Stimulated activated memory B cell treated with anti-CD40 and anti-IgM and Interleukin-4, amounts not matched to agents 10 μg/mL and 1 μg/mL and 100 μg/mL, for 72 hours (primary cell): ENCODE measurements at regions not wholly inside any gene's neighbourhood (a gene's known extent, or its start where the extent isn't known, plus 50 kb on each side); places are given as distances from the start of the nearest gene placed in this dataset.

Experiments
- ATAC-seq: fragments of 150-1000 bp; cut with Tn5 transposase; 2 replicates; pipeline ENCODE4 v1.10.0; 2021
- H3K27ac Mint-ChIP-seq: one replicate; pipeline ENCODE4 v1.8.0; 2022; ENCODE audit warnings: mild to moderate bottlenecking, mixed read lengths
- H3K27me3 Mint-ChIP-seq: one replicate; pipeline ENCODE4 v1.8.0; 2022; ENCODE audit warnings: mixed read lengths
- H3K36me3 Mint-ChIP-seq: one replicate; pipeline ENCODE4 v1.8.0; 2022; ENCODE audit warnings: mixed read lengths
- H3K4me1 Mint-ChIP-seq: one replicate; pipeline ENCODE4 v1.8.0; 2022; ENCODE audit warnings: mixed read lengths
- H3K4me3 Mint-ChIP-seq: one replicate; pipeline ENCODE4 v1.8.0; 2022; ENCODE audit warnings: mild to moderate bottlenecking, moderate library complexity, mixed read lengths
- H3K9me3 Mint-ChIP-seq: one replicate; pipeline ENCODE4 v1.8.0; 2022; ENCODE audit warnings: mixed read lengths

- no peaks in the 10 kb centered on the region for H3K27me3 Mint-ChIP-seq
- no peaks in the 10 kb centered on the region for H3K4me1 Mint-ChIP-seq
- no peaks in the 10 kb centered on the region for H3K9me3 Mint-ChIP-seq
- no peaks in the 10 kb centered on the region for H3K36me3 Mint-ChIP-seq
- H3K4me3 Mint-ChIP-seq: no peak overlapping the region
- no peak for ATAC-seq
- H3K27ac Mint-ChIP-seq: no peak overlapping the region
These were observed 198.2 kb upstream of the PCSK5 start for GRCh38 chr9:75692309-75692708.

GRCh38 chr9:75695921-75696320 lies 194.6 kb upstream of the PCSK5 start:
- no peaks in the 10 kb centered on the region for H3K36me3 Mint-ChIP-seq
- no peak overlapping the region for H3K4me3 Mint-ChIP-seq
- no peaks in the 10 kb centered on the region for H3K4me1 Mint-ChIP-seq
- H3K9me3 Mint-ChIP-seq: no peaks in the 10 kb centered on the region
- no peak overlapping the region for H3K27ac Mint-ChIP-seq
- no peak for ATAC-seq
- no peaks in the 10 kb centered on the region for H3K27me3 Mint-ChIP-seq

- no peaks in the 10 kb centered on the region for H3K4me1 Mint-ChIP-seq
- H3K36me3 Mint-ChIP-seq: no peaks in the 10 kb centered on the region
- H3K9me3 Mint-ChIP-seq: peaks cover 2% of the 10 kb centered on the region
- H3K4me3 Mint-ChIP-seq: no peak overlapping the region
- no peak for ATAC-seq
- H3K27ac Mint-ChIP-seq: no peak overlapping the region
- H3K27me3 Mint-ChIP-seq: no peaks in the 10 kb centered on the region
These were observed 191.5 kb upstream of the PCSK5 start for GRCh38 chr9:75699017-75699416.

- Mint-ChIP-seq H3K4me1 (no peaks in the 10 kb centered on the region), H3K36me3 (no peaks in the 10 kb centered on the region), H3K27ac (no peak overlapping the region), H3K4me3 (no peak overlapping the region), H3K9me3 (peaks cover 2% of the 10 kb centered on the region), H3K27me3 (no peaks in the 10 kb centered on the region)
- ATAC-seq: no peak
These were observed 190.7 kb upstream of the PCSK5 start for GRCh38 chr9:75699625-75700251.

GRCh38 chr9:75700252-75700640 lies 190.2 kb upstream of the PCSK5 start:
- no peak for ATAC-seq
- H3K27me3 Mint-ChIP-seq: no peaks in the 10 kb centered on the region
- no peaks in the 10 kb centered on the region for H3K4me1 Mint-ChIP-seq
- H3K36me3 Mint-ChIP-seq: no peaks in the 10 kb centered on the region
- H3K9me3 Mint-ChIP-seq: peaks cover 2% of the 10 kb centered on the region
- H3K27ac Mint-ChIP-seq: no peak overlapping the region
- H3K4me3 Mint-ChIP-seq: no peak overlapping the region

GRCh38 chr9:75707191-75707590 lies 183.3 kb upstream of the PCSK5 start:
- H3K4me3 Mint-ChIP-seq: no peak overlapping the region
- H3K27ac Mint-ChIP-seq: no peak overlapping the region
- no peak for ATAC-seq

GRCh38 chr9:75709698-75710097 lies 180.8 kb upstream of the PCSK5 start:
- no peak for ATAC-seq
- no peaks in the 10 kb centered on the region for H3K27me3 Mint-ChIP-seq
- H3K9me3 Mint-ChIP-seq: no peaks in the 10 kb centered on the region
- H3K27ac Mint-ChIP-seq: no peak overlapping the region
- no peaks in the 10 kb centered on the region for H3K36me3 Mint-ChIP-seq
- H3K4me1 Mint-ChIP-seq: no peaks in the 10 kb centered on the region
- H3K4me3 Mint-ChIP-seq: no peak overlapping the region

More at GRCh38 chr9:75707191-75707590, 183.3 kb upstream of the PCSK5 start:
- Mint-ChIP-seq H3K27me3 (no peaks in the 10 kb centered on the region), H3K36me3 (no peaks in the 10 kb centered on the region), H3K4me1 (no peaks in the 10 kb centered on the region), H3K9me3 (peaks cover 2% of the 10 kb centered on the region)

- no peaks in the 10 kb centered on the region for H3K27me3 Mint-ChIP-seq
- H3K36me3 Mint-ChIP-seq: no peaks in the 10 kb centered on the region
- H3K9me3 Mint-ChIP-seq: peaks cover 2% of the 10 kb centered on the region
- no peaks in the 10 kb centered on the region for H3K4me1 Mint-ChIP-seq
- H3K4me3 Mint-ChIP-seq: no peak overlapping the region
- H3K27ac Mint-ChIP-seq: no peak overlapping the region
- ATAC-seq: no peak
These were observed 177.8 kb upstream of the PCSK5 start for GRCh38 chr9:75712700-75713099.

- Mint-ChIP-seq H3K27me3 (no peaks in the 10 kb centered on the region), H3K4me1 (no peaks in the 10 kb centered on the region), H3K36me3 (no peaks in the 10 kb centered on the region), H3K27ac (no peak overlapping the region), H3K9me3 (peaks cover 2% of the 10 kb centered on the region), H3K4me3 (no peak overlapping the region)
- no peak for ATAC-seq
These were observed 177.1 kb upstream of the PCSK5 start for GRCh38 chr9:75713335-75713734.

GRCh38 chr9:75715360-75715759 lies 175.1 kb upstream of the PCSK5 start:
- Mint-ChIP-seq H3K36me3 (no peaks in the 10 kb centered on the region), H3K4me1 (no peaks in the 10 kb centered on the region), H3K9me3 (peaks cover 2% of the 10 kb centered on the region), H3K27me3 (no peaks in the 10 kb centered on the region), H3K27ac (no peak overlapping the region), H3K4me3 (no peak overlapping the region)
- no peak for ATAC-seq

GRCh38 chr9:75718677-75719076 lies 171.8 kb upstream of the PCSK5 start:
- Mint-ChIP-seq H3K9me3 (peaks cover 5% of the 10 kb centered on the region), H3K27ac (no peak overlapping the region), H3K27me3 (no peaks in the 10 kb centered on the region), H3K4me3 (no peak overlapping the region), H3K36me3 (no peaks in the 10 kb centered on the region), H3K4me1 (no peaks in the 10 kb centered on the region)
- no peak for ATAC-seq

- H3K36me3 Mint-ChIP-seq: no peaks in the 10 kb centered on the region
- H3K9me3 Mint-ChIP-seq: peaks cover 7% of the 10 kb centered on the region
- no peak for ATAC-seq
- no peak overlapping the region for H3K4me3 Mint-ChIP-seq
- no peaks in the 10 kb centered on the region for H3K27me3 Mint-ChIP-seq
- no peaks in the 10 kb centered on the region for H3K4me1 Mint-ChIP-seq
- no peak overlapping the region for H3K27ac Mint-ChIP-seq
These were observed 162.1 kb upstream of the PCSK5 start for GRCh38 chr9:75728391-75728790.

- Mint-ChIP-seq H3K27me3 (no peaks in the 10 kb centered on the region), H3K4me3 (no peak overlapping the region), H3K4me1 (no peaks in the 10 kb centered on the region), H3K9me3 (peaks cover 7% of the 10 kb centered on the region), H3K36me3 (no peaks in the 10 kb centered on the region), H3K27ac (no peak overlapping the region)
- no peak for ATAC-seq
These were observed 155.7 kb upstream of the PCSK5 start for GRCh38 chr9:75734802-75735201.

- H3K9me3 Mint-ChIP-seq: peaks cover 3% of the 10 kb centered on the region
- no peaks in the 10 kb centered on the region for H3K4me1 Mint-ChIP-seq
- no peak overlapping the region for H3K4me3 Mint-ChIP-seq
- no peak overlapping the region for H3K27ac Mint-ChIP-seq
- ATAC-seq: no peak
- no peaks in the 10 kb centered on the region for H3K27me3 Mint-ChIP-seq
- H3K36me3 Mint-ChIP-seq: no peaks in the 10 kb centered on the region
These were observed 150.4 kb upstream of the PCSK5 start for GRCh38 chr9:75739884-75740611.

GRCh38 chr9:75743855-75744254 lies 146.6 kb upstream of the PCSK5 start:
- ATAC-seq: no peak
- Mint-ChIP-seq H3K4me1 (no peaks in the 10 kb centered on the region), H3K27ac (no peak overlapping the region), H3K36me3 (no peaks in the 10 kb centered on the region), H3K4me3 (no peak overlapping the region), H3K9me3 (peaks cover 3% of the 10 kb centered on the region), H3K27me3 (no peaks in the 10 kb centered on the region)

GRCh38 chr9:75754080-75754479 lies 136.4 kb upstream of the PCSK5 start:
- Mint-ChIP-seq H3K4me1 (no peaks in the 10 kb centered on the region), H3K27me3 (no peaks in the 10 kb centered on the region), H3K9me3 (peaks cover 3% of the 10 kb centered on the region), H3K36me3 (no peaks in the 10 kb centered on the region), H3K4me3 (no peak overlapping the region), H3K27ac (no peak overlapping the region)
- no peak for ATAC-seq
